Brain microvascular endothelial cell (primary cell): ENCODE measurements at regions not wholly inside any gene's neighbourhood (a gene's known extent, or its start where the extent isn't known, plus 50 kb on each side); places are given as distances from the start of the nearest gene placed in this dataset.

Experiments used
- DNase-seq: peaks from one replicate; pipeline ENCODE4 v3.0.0-alpha.2; 2020
- H3K27ac ChIP-seq: fragments of 250-450 bp; sonication (Bioruptor Pico); 2 replicates; pipeline ENCODE4 v1.5.1; 2020; ENCODE audit warnings: mild to moderate bottlenecking, moderate library complexity
- H3K27me3 ChIP-seq: fragments of 250-450 bp; sonication (Bioruptor Pico); replicated peaks from 2 replicates; pipeline ENCODE4 v1.5.1; 2020; ENCODE audit warnings: mild to moderate bottlenecking
- H3K36me3 ChIP-seq: fragments of 250-450 bp; sonication (Bioruptor Pico); replicated peaks from 2 replicates; pipeline ENCODE4 v1.5.1; 2020; ENCODE audit warnings: mild to moderate bottlenecking
- H3K4me3 ChIP-seq: 2 replicates; pipeline ENCODE4 v1.5.1; 2011; ENCODE audit warnings: low read depth, mild to moderate bottlenecking, control low read depth, low read length, moderate library complexity
- CTCF ChIP-seq: IDR thresholded peaks from 2 replicates; pipeline ENCODE4 v1.5.1; 2011; ENCODE audit warnings: low read depth, mild to moderate bottlenecking, moderate library complexity, low read length, control low read depth, inconsistent platforms; ENCODE audit errors: missing control alignments
- in situ Hi-C: cut with HindIII; loops from 2 replicates; pipeline ENCODE4 v1.10.0; 2017; ENCODE audit warnings: low sequenced_read_pairs, low pct_ligation_motif_present

- TF ChIP-seq CTCF: no peak
- in situ Hi-C loops: no loop called here
Observed at GRCh38 chr16:65825191-65825856, 541.2 kb upstream of the CDH5 start.

GRCh38 chr16:65822148-65822547, 544.3 kb upstream of the CDH5 start:
- Histone ChIP-seq H3K4me3 (no peak overlapping the region), H3K27me3 (no peaks in the 10 kb centered on the region), H3K27ac (no peak overlapping the region), H3K36me3 (no peaks in the 10 kb centered on the region)
- TF ChIP-seq CTCF: no peak
- in situ Hi-C loops: no loop called here
- DNase-seq: no peak

More at GRCh38 chr16:65825191-65825856, 541.2 kb upstream of the CDH5 start:
- Histone ChIP-seq H3K27me3 (no peaks in the 10 kb centered on the region), H3K4me3 (no peak overlapping the region), H3K27ac (no peak overlapping the region), H3K36me3 (no peaks in the 10 kb centered on the region)
- DNase-seq: no peak

GRCh38 chr16:65819136-65819898, 547.2 kb upstream of the CDH5 start:
- Histone ChIP-seq H3K27ac (no peak overlapping the region), H3K27me3 (no peaks in the 10 kb centered on the region), H3K36me3 (no peaks in the 10 kb centered on the region), H3K4me3 (no peak overlapping the region)
- in situ Hi-C loops: no loop called here
- TF ChIP-seq CTCF: no peak
- DNase-seq: no peak

GRCh38 chr16:65817799-65818198, 548.7 kb upstream of the CDH5 start:
- in situ Hi-C loops: no loop called here
- H3K27ac ChIP-seq: no peak overlapping the region
- no peaks in the 10 kb centered on the region for H3K36me3 ChIP-seq
- no peak for TF ChIP-seq CTCF
- H3K27me3 ChIP-seq: no peaks in the 10 kb centered on the region
- H3K4me3 ChIP-seq: no peak overlapping the region
- no peak for DNase-seq

GRCh38 chr16:65817066-65817465, 549.4 kb upstream of the CDH5 start:
- Histone ChIP-seq H3K4me3 (no peak overlapping the region), H3K27ac (no peak overlapping the region), H3K36me3 (no peaks in the 10 kb centered on the region), H3K27me3 (no peaks in the 10 kb centered on the region)
- in situ Hi-C loops: no loop called here
- DNase-seq: no peak
- no peak for TF ChIP-seq CTCF
